ENCODE measurements at regions not wholly inside any gene's neighbourhood (a gene's known extent, or its start where the extent isn't known, plus 50 kb on each side); places are given as distances from the start of the nearest gene placed in this dataset.

GRCh38 chr14:61153914-61154545, 127.1 kb downstream of the TMEM30B start:
- Histone ChIP-seq H3K27me3 (ENCODE audit: control insufficient read depth in 4 of 4, insufficient read depth in 4 of 4, low read length in 3 of 4) (no peaks in the 10 kb centered on the region), H3K9me3 (ENCODE audit: control insufficient read depth in 4 of 4, low read length in 3 of 4) (no peaks in the 10 kb centered on the region), H3K27ac (ENCODE audit: low read depth in 1 of 2, low read length in 2 of 2) (no peak overlapping the region), H3K9ac (ENCODE audit: low read depth in 1 of 2, low read length in 2 of 2) (no peak overlapping the region), H3K4me1 (ENCODE audit: control insufficient read depth in 4 of 4, insufficient read depth in 4 of 4, low read length in 3 of 4) (no peaks in the 10 kb centered on the region), H3K4me3 (ENCODE audit: low read depth in 1 of 3, low read length in 3 of 3) (no peak overlapping the region), H3K36me3 (ENCODE audit: control insufficient read depth in 4 of 4, insufficient read depth in 3 of 4, low read depth in 1 of 4, low read length in 3 of 4) (no peaks in the 10 kb centered on the region)
- 77% methylated on average over 8 of the region's 8 CpGs for whole genome bisulfite sequencing
- DNase-seq (ENCODE audit: low spot score), result no peak
- TF ChIP-seq TAF1 (conservative IDR thresholded peaks at IDR 0.05), result no peak
- TF ChIP-seq NR2F2 (IDR thresholded peaks at IDR 0.05), result no peak
- no peak for TF ChIP-seq FOXA2 (IDR thresholded peaks at IDR 0.05)
- no peak for TF ChIP-seq SP1 (IDR thresholded peaks at IDR 0.05)
- no peak for TF ChIP-seq JUND (IDR thresholded peaks at IDR 0.05)
- no peak for TF ChIP-seq FOXA1 (IDR thresholded peaks at IDR 0.05)
- no peak for TF ChIP-seq CTCF (IDR thresholded peaks at IDR 0.05; ENCODE audit: low read depth, low read length, missing input control)
- no peak for TF ChIP-seq HNF4A (conservative IDR thresholded peaks at IDR 0.05)
- TF ChIP-seq REST (IDR thresholded peaks at IDR 0.05), result no peak
- no peak for TF ChIP-seq EGR1 (IDR thresholded peaks at IDR 0.05; ENCODE audit: low read depth in 2 of 2)
- no peak for TF ChIP-seq RAD21 (IDR thresholded peaks at IDR 0.05)
- no peak for TF ChIP-seq MAX (IDR thresholded peaks at IDR 0.05)
- no peak for TF ChIP-seq HNF4G (IDR thresholded peaks at IDR 0.05)
- no peak for TF ChIP-seq RXRA (IDR thresholded peaks at IDR 0.05)
- no peak for TF ChIP-seq ZBTB33 (IDR thresholded peaks at IDR 0.05)
- TF ChIP-seq GABPA (IDR thresholded peaks at IDR 0.05 in 1 of 2, conservative IDR thresholded peaks at IDR 0.05 in 1 of 2), result no peak
- TF ChIP-seq YY1 (IDR thresholded peaks at IDR 0.05), result no peak

- H3K27me3 ChIP-seq (ENCODE audit: control insufficient read depth in 4 of 4, insufficient read depth in 4 of 4, low read length in 3 of 4), result no peaks in the 10 kb centered on the region
- no peak for DNase-seq (ENCODE audit: low spot score)
- H3K4me3 ChIP-seq (ENCODE audit: low read depth in 1 of 3, low read length in 3 of 3), result no peak overlapping the region
- H3K4me1 ChIP-seq (ENCODE audit: control insufficient read depth in 4 of 4, insufficient read depth in 4 of 4, low read length in 3 of 4), result no peaks in the 10 kb centered on the region
- no peaks in the 10 kb centered on the region for H3K9me3 ChIP-seq (ENCODE audit: control insufficient read depth in 4 of 4, low read length in 3 of 4)
- H3K27ac ChIP-seq (ENCODE audit: low read depth in 1 of 2, low read length in 2 of 2), result no peak overlapping the region
- TF ChIP-seq NR2F2 (IDR thresholded peaks at IDR 0.05), result no peak
- TF ChIP-seq ATF3 (IDR thresholded peaks at IDR 0.05), result no peak
- TF ChIP-seq GABPA (IDR thresholded peaks at IDR 0.05 in 1 of 2, conservative IDR thresholded peaks at IDR 0.05 in 1 of 2), result no peak
- TF ChIP-seq SP1 (IDR thresholded peaks at IDR 0.05), result no peak
- TF ChIP-seq RXRA (IDR thresholded peaks at IDR 0.05), result no peak
- TF ChIP-seq FOXA1 (IDR thresholded peaks at IDR 0.05), result no peak
- no peak for TF ChIP-seq MAX (IDR thresholded peaks at IDR 0.05)
- TF ChIP-seq HNF4A (conservative IDR thresholded peaks at IDR 0.05), result no peak
- TF ChIP-seq JUND (IDR thresholded peaks at IDR 0.05), result no peak
- TF ChIP-seq TAF1 (conservative IDR thresholded peaks at IDR 0.05), result no peak
- H3K36me3 ChIP-seq (ENCODE audit: control insufficient read depth in 4 of 4, insufficient read depth in 3 of 4, low read depth in 1 of 4, low read length in 3 of 4), result no peaks in the 10 kb centered on the region
- no peak overlapping the region for H3K9ac ChIP-seq (ENCODE audit: low read depth in 1 of 2, low read length in 2 of 2)
- WGBS, result 92% methylated on average over 3 of the region's 3 CpGs
Measured at GRCh38 chr14:61153431-61153830, 127.7 kb downstream of the TMEM30B start.

All from liver (tissue), 8 donors.